ENCODE measurements at regions not wholly inside any gene's neighbourhood (a gene's known extent, or its start where the extent isn't known, plus 50 kb on each side); places are given as distances from the start of the nearest gene placed in this dataset.

GRCh38 chr12:77406219-77406905 is 341.0 kb upstream of the E2F7 start:
- no peak for DNase-seq (ENCODE audit: low read depth in 2 of 2)

DNA sequence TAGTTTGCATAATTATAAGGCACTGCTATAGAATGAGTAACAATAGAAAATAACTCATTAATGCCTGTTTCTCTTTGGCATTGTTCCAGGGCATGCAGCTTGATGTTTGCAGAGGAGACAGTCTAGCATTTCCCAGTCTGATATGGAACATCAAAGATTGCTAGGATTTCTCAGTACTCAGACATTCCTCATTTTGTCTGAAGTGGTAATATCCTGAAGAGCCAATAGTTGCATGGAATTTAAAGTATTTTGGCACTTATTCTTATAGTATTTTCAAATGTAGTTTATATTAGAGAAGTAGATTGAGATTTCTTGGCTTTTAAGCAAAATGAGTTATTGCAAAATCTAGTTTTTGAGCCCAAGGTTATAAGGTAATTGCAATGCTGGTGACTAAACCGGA is 337.3 kb upstream of the E2F7 start:
- no peak for DNase-seq (ENCODE audit: low read depth in 2 of 2)

GRCh38 chr12:77401770-77402081 is 336.4 kb upstream of the E2F7 start:
- no peak for DNase-seq (ENCODE audit: low read depth in 2 of 2)

- no peak for DNase-seq (ENCODE audit: low read depth in 2 of 2)
Observed at GRCh38 chr12:77401064-77401769, 335.8 kb upstream of the E2F7 start.

DNA sequence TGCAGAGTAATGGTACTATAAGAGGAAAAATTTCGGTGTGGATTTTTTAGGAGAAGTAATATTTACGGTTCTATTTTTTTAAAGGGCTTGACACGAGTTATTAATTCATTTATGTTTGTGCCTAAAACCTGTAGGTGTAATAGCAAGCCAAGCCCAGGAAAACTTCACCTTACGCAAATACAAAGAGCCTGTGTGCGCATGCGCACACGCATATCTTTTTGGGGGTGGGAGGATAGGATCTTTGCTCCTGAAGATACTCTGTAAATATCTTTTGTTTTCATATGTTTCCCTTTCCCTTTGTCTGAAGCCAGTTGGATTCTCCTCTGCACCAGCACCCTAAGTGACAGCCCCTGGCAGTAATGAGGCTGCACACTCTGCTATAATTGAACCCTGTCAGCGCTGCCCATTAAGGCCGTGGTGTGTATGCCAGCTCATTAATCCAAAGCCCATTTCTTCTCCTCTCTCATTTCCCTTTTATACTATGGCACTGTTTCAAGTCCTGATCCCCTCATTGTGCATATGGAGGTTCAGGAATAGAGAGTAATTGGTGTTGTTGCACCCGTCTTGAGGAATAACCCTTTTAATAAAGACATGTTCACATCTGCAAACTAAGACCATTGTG is 327.2 kb upstream of the E2F7 start:
- no peak for DNase-seq (ENCODE audit: low read depth in 2 of 2)

GRCh38 chr12:77388445-77389265 is 323.3 kb upstream of the E2F7 start:
- DNase-seq (ENCODE audit: low read depth in 2 of 2): no peak

GRCh38 chr12:77387671-77388070 is 322.3 kb upstream of the E2F7 start:
- no peak for DNase-seq (ENCODE audit: low read depth in 2 of 2)

GRCh38 chr12:77387214-77387613 is 321.8 kb upstream of the E2F7 start:
- DNase-seq (ENCODE audit: low read depth in 2 of 2): no peak

DNA sequence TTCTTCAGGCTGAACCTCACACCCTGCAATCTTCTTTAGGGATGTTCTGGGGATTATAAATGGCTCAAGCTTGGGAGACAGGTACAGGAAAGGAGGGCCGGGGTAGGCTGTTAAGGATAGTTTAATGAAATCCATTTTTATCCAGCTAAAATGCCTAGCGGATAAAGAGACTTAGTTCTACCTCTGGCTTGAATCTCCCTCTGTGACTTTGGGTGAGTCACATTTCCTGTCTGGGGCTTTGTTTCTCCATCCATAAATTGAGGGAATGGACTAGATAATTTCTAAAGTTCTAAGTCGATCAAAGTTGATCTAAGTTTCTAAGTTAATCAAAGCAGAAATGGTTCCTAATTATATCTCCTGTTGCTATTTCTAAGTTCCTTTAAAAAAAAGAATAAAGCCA is 319.6 kb upstream of the E2F7 start:
- DNase-seq (ENCODE audit: low read depth in 2 of 2): no peak

- no peak for DNase-seq (ENCODE audit: low read depth in 2 of 2)
Observed at GRCh38 chr12:77382096-77382742, 316.9 kb upstream of the E2F7 start.

DNA sequence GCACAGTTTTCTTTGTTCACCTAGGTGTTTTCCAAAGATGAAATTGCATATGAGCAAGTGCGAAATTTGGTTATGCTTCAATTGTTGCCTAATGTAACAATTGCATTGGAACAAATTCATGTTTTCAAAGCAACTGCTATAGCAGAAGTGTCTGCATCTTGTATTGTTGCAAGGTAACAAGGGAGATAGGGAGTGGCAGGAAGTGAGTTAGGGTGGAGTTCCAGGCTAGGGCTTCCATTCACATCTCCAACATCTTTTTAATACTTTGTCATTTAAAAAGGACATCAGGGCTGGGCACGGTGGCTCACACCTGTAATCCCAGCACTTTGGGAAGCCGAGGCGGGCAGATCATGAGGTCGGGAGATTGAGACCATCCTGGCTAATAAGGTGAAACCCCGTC is 312.3 kb upstream of the E2F7 start:
- no peak for DNase-seq (ENCODE audit: low read depth in 2 of 2)

GRCh38 chr12:77377116-77377515 is 311.7 kb upstream of the E2F7 start:
- DNase-seq (ENCODE audit: low read depth in 2 of 2): no peak

DNA sequence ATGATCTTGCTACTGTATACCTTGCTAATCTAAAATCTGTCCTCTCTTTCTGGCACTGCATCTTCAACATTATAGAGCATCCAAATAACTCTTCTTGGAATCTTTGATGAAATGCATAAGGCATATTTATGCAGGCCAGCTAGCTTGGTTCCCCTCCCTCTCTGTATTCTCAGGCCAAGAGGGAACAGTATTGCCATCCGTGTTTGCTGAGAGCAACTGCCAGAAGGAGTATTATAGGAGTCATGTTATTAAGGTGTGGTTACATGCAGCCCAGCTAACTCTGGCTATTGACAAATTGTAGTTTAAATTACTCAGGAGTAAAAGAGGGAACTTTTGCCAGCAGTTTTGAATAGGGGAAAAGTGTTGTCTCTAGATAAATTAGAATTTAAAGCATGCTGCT is 309.3 kb upstream of the E2F7 start:
- DNase-seq (ENCODE audit: low read depth in 2 of 2): no peak

GRCh38 chr12:77372494-77372893 is 307.1 kb upstream of the E2F7 start:
- no peak for DNase-seq (ENCODE audit: low read depth in 2 of 2)

- DNase-seq (ENCODE audit: low read depth in 2 of 2): no peak
Observed at GRCh38 chr12:77372026-77372425, 306.7 kb upstream of the E2F7 start.

GRCh38 chr12:77368379-77368778 is 303.0 kb upstream of the E2F7 start:
- DNase-seq (ENCODE audit: low read depth in 2 of 2): no peak

- no peak for DNase-seq (ENCODE audit: low read depth in 2 of 2)
Observed at GRCh38 chr12:77366616-77367015, 301.2 kb upstream of the E2F7 start.

DNA sequence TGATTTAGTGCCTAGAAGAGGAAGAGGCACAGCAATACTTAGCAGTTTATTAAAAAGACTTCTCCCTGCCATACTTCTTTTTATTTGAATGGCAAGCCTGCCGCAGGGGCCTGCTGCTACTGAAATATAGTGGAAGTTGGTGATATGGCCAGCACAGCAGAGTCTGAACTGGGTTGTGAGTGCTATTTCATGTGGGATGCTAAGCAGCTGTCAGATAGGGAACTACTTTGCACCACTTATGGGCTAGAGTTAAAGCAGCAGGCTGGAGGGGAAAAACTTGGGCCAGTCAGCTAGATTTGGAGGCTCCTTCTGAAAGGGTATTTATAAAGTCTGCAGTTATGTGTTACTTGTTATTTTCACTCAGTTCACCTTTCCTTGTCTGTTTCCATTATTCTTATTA is 299.0 kb upstream of the E2F7 start:
- no peak for DNase-seq (ENCODE audit: low read depth in 2 of 2)

GRCh38 chr12:77362509-77363210 is 297.3 kb upstream of the E2F7 start:
- DNase-seq (ENCODE audit: low read depth in 2 of 2): no peak

DNA sequence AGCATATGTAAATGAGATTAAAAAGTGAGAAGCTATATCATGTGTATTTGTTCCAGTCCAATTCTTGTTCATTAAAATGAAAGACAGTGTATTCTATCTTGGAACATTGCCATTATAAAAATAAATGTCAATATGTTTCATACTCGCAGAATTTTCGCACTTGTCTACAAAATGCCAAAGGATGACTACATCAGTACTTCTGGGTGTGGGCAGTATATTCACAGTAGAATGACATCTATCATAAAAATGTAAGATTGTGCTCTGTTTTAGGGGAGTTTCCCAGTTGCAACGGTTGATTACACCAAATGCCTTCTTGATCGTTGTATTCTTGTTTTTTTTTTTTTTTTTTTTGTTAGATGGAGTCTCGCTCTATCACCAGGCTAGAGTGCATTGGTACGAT is 292.3 kb upstream of the E2F7 start:
- no peak for DNase-seq (ENCODE audit: low read depth in 2 of 2)

GRCh38 chr12:77354766-77355362 is 289.5 kb upstream of the E2F7 start:
- no peak for DNase-seq (ENCODE audit: low read depth in 2 of 2)
